B cell (primary cell): ENCODE measurements at regions not wholly inside any gene's neighbourhood (a gene's known extent, or its start where the extent isn't known, plus 50 kb on each side); places are given as distances from the start of the nearest gene placed in this dataset.

ENCODE experiments used
- ATAC-seq: fragments of 200-7000 bp; cut with Tn5 transposase; one replicate; pipeline ENCODE4 v1.10.0; 2021; ENCODE audit warnings: low read depth, mild to moderate bottlenecking, moderate number of reproducible peaks, moderate library complexity
- CTCF ChIA-PET: fragments of 350-600 bp; sonication (Branson Sonifier 250); formaldehyde crosslinking; loops from one replicate; lab custom pipeline; 2021; ENCODE audit warnings: antibody characterized with exemption, inconsistent platforms; lab: Charles Lee
- POLR2A ChIA-PET: fragments of 350-600 bp; sonication (Branson Sonifier 250); formaldehyde crosslinking; loops from one replicate; lab custom pipeline; 2021; ENCODE audit warnings: antibody characterized with exemption; lab: Charles Lee
- DNase-seq: peaks from one replicate; pipeline ENCODE4 v3.0.0; 2013
- H2AFZ ChIP-seq: 2 replicates; pipeline ENCODE4 v1.6.1; 2012; ENCODE audit warnings: mild to moderate bottlenecking, low read depth, low read length; ENCODE audit not compliant: insufficient read depth, poor library complexity, severe bottlenecking
- H3K27ac ChIP-seq, 2 donors: 1 replicate in 1 of 2; 2 replicates in 1 of 2; pipeline ENCODE4 v1.5.1; 2012 to 2013; ENCODE audit warnings: low read length in 2 of 2, mild to moderate bottlenecking in 2 of 2, moderate library complexity in 1 of 2
- H3K27me3 ChIP-seq, 4 experiments: fragments of 200-600 bp in 1 of 4; sonication (generic) in 1 of 4; replicated peaks in 1 of 4; 1 replicate in 2 of 4; 2 replicates in 2 of 4; pipeline versions ENCODE4 v1.6.1 to v1.7.0; 2013 to 2016; ENCODE audit warnings: low read length in 3 of 4, mild to moderate bottlenecking in 2 of 4, mixed read lengths in 1 of 4, moderate library complexity in 1 of 4; ENCODE audit not compliant: insufficient read depth in 4 of 4, control insufficient read depth in 3 of 4; ENCODE audit errors: control extremely low read depth in 1 of 4
- H3K36me3 ChIP-seq, 2 experiments: replicated peaks in 1 of 2; 1 replicate in 1 of 2; 2 replicates in 1 of 2; pipeline versions ENCODE4 v1.6.1 to v1.7.1; 2013; ENCODE audit warnings: low read length in 1 of 2; ENCODE audit not compliant: insufficient read depth in 2 of 2, control insufficient read depth in 1 of 2; ENCODE audit errors: control extremely low read depth in 1 of 2, extremely low read depth in 1 of 2
- H3K4me1 ChIP-seq, 2 donors: fragments of 200-600 bp in 1 of 2; sonication (generic) in 1 of 2; 1 replicate in 1 of 2; 2 replicates in 1 of 2; pipeline versions ENCODE4 v1.5.1 to v1.6.1; 2013 to 2017; ENCODE audit warnings: low read length in 2 of 2; ENCODE audit not compliant: control insufficient read depth in 2 of 2, insufficient read depth in 2 of 2
- H3K4me2 ChIP-seq: replicated peaks from 2 replicates; pipeline ENCODE3; 2012; ENCODE audit warnings: mild to moderate bottlenecking, low read depth, low read length; ENCODE audit not compliant: poor library complexity, severe bottlenecking
- H3K4me3 ChIP-seq, 5 experiments: fragments of 200-600 bp in 1 of 5; sonication (generic) in 1 of 5; 1 replicate in 3 of 5; 2 replicates in 2 of 5; pipeline versions ENCODE4 v1.5.1 to v1.7.0; 2011 to 2016; ENCODE audit warnings: low read length in 4 of 5, mild to moderate bottlenecking in 4 of 5, low read depth in 2 of 5, control low read depth in 1 of 5, moderate library complexity in 1 of 5; ENCODE audit not compliant: insufficient read depth in 1 of 5; ENCODE audit errors: control extremely low read depth in 1 of 5, extremely low read depth in 1 of 5
- H3K79me2 ChIP-seq: fragments of 200-600 bp; sonication (generic); one replicate; pipeline ENCODE4 v1.6.0; 2016; ENCODE audit warnings: low read length; ENCODE audit not compliant: control insufficient read depth, insufficient read depth
- H3K9ac ChIP-seq: fragments of 200-600 bp; sonication (generic); 2 replicates; pipeline ENCODE4 v1.6.1; 2017; ENCODE audit warnings: mild to moderate bottlenecking, low read length, moderate library complexity
- H3K9me3 ChIP-seq, 3 donors: one replicate each; pipeline versions ENCODE4 v1.6.1 to v1.7.1; 2013; ENCODE audit warnings: low read length in 2 of 3; ENCODE audit not compliant: control insufficient read depth in 2 of 3, insufficient read depth in 1 of 3; ENCODE audit errors: control extremely low read depth in 1 of 3
- H4K20me1 ChIP-seq: 2 replicates; pipeline ENCODE4 v1.6.0; 2012; ENCODE audit warnings: mild to moderate bottlenecking, low read length; ENCODE audit not compliant: insufficient read depth, control insufficient read depth, poor library complexity, severe bottlenecking
- H3K27ac Mint-ChIP-seq: one replicate; pipeline ENCODE4 v1.8.0; 2021; ENCODE audit warnings: mixed read lengths
- H3K27me3 Mint-ChIP-seq: one replicate; pipeline ENCODE4 v1.8.0; 2021; ENCODE audit warnings: mixed read lengths
- H3K4me1 Mint-ChIP-seq: one replicate; pipeline ENCODE4 v1.8.0; 2021; ENCODE audit warnings: mixed read lengths
- H3K4me3 Mint-ChIP-seq: one replicate; pipeline ENCODE4 v1.8.0; 2021; ENCODE audit warnings: mixed read lengths
- H3K9me3 Mint-ChIP-seq: one replicate; pipeline ENCODE4 v1.8.0; 2022; ENCODE audit warnings: mixed read lengths; ENCODE audit not compliant: insufficient read depth
- CTCF ChIP-seq: fragments of 200-600 bp; IDR thresholded peaks from one replicate; pipeline ENCODE4 v1.8.0; 2022; ENCODE audit warnings: antibody characterized with exemption, mild to moderate bottlenecking
- EZH2 ChIP-seq: IDR thresholded peaks from 2 replicates; pipeline ENCODE4 v1.6.1; 2012; ENCODE audit warnings: borderline replicate concordance, low read depth, mild to moderate bottlenecking, moderate library complexity, low read length; ENCODE audit not compliant: insufficient read depth, poor library complexity, severe bottlenecking
- WGBS: methylation state at CpG from one replicate; pipeline ENCODE4 v1.1.5; 2013; ENCODE audit warnings: missing lambda C conversion rate; ENCODE audit not compliant: insufficient coverage; 5-methylcytosine and 5-hydroxymethylcytosine counted together
- intact Hi-C: fragments of 100-400 bp; cut with micrococcal nuclease; formaldehyde crosslinking; loops from one replicate; pipeline ENCODE4 v1.10.0; 2022

- H3K27me3 ChIP-seq, result no peaks in the 10 kb centered on the region
Measured at GRCh38 chr19:27894906-27895754, 1317.8 kb downstream of the UQCRFS1 start.

More at GRCh38 chr19:27894906-27895754, 1317.8 kb downstream of the UQCRFS1 start:
- Mint-ChIP-seq H3K9me3 (peaks cover 3% of the 10 kb centered on the region), H3K4me1 (no peaks in the 10 kb centered on the region), H3K27ac (no peak overlapping the region), H3K4me3 (no peak overlapping the region), H3K27me3 (no peaks in the 10 kb centered on the region)
- no peaks in the 10 kb centered on the region for H3K79me2 ChIP-seq
- H3K4me2 ChIP-seq, result no peak overlapping the region
- ChIA-PET CTCF (no interaction called here), POLR2A (no interaction called here)
- H3K36me3 ChIP-seq, result no peaks in the 10 kb centered on the region
- WGBS, result 89% methylated on average over 9 of the region's 12 CpGs
- no peak for TF ChIP-seq CTCF
- TF ChIP-seq EZH2, result no peak
- no peak overlapping the region for H3K27ac ChIP-seq
- ATAC-seq (no peak), DNase-seq (no peak)
- H3K9ac ChIP-seq, result no peak overlapping the region
- H3K4me3 ChIP-seq, result no peak overlapping the region
- H3K4me1 ChIP-seq, result no peaks in the 10 kb centered on the region
- intact Hi-C loops, result no loop called here
- no peak overlapping the region for H2AFZ ChIP-seq
- H4K20me1 ChIP-seq, result no peaks in the 10 kb centered on the region
- H3K9me3 ChIP-seq, result peaks cover 0 to 15% (median 0%) of the 10 kb centered on the region in 3 donors
